Effector CD4-positive, alpha-beta T cell (primary cell): ENCODE measurements at regions not wholly inside any gene's neighbourhood (a gene's known extent, or its start where the extent isn't known, plus 50 kb on each side); places are given as distances from the start of the nearest gene placed in this dataset.
"Not testable (repeated sequence)": the region's sequence is repeated elsewhere in the genome, so short reads cannot be mapped to it uniquely, and the experiment has no call there.

Source experiments
- DNase-seq: peaks from one replicate; pipeline ENCODE4 v3.0.0-alpha.2; 2020

GRCh38 chr3:153269730-153270129, 107.7 kb downstream of the RAP2B start:
- no peak for DNase-seq

GRCh38 chr3:153273217-153273616, 111.2 kb downstream of the RAP2B start:
- DNase-seq: no peak

- DNase-seq: no peak
Measured at GRCh38 chr3:153273767-153274435, 111.9 kb downstream of the RAP2B start.

GRCh38 chr3:153274561-153274960, 112.5 kb downstream of the RAP2B start:
- no peak for DNase-seq

- no peak for DNase-seq
Measured at GRCh38 chr3:153275514-153275913, 113.5 kb downstream of the RAP2B start.

- no peak for DNase-seq
Measured at GRCh38 chr3:153277029-153277428, 115.0 kb downstream of the RAP2B start.

- DNase-seq: not testable (repeated sequence)
Measured at GRCh38 chr3:153281236-153281997, 119.4 kb downstream of the RAP2B start.

- DNase-seq: no peak
Measured at GRCh38 chr3:153282355-153282754, 120.3 kb downstream of the RAP2B start.

- no peak for DNase-seq
Measured at GRCh38 chr3:153284282-153284938, 122.4 kb downstream of the RAP2B start.

- DNase-seq: no peak
Measured at GRCh38 chr3:153285194-153285641, 123.2 kb downstream of the RAP2B start.

- no peak for DNase-seq
Measured at GRCh38 chr3:153285982-153286381, 124.0 kb downstream of the RAP2B start.

GRCh38 chr3:153287017-153287416, 125.0 kb downstream of the RAP2B start:
- no peak for DNase-seq

- no peak for DNase-seq
Measured at GRCh38 chr3:153289334-153289808, 127.3 kb downstream of the RAP2B start.

GRCh38 chr3:153290268-153291015, 128.4 kb downstream of the RAP2B start:
- no peak for DNase-seq

- no peak for DNase-seq
Measured at GRCh38 chr3:153291059-153291685, 129.1 kb downstream of the RAP2B start.

- no peak for DNase-seq
Measured at GRCh38 chr3:153293265-153293664, 131.2 kb downstream of the RAP2B start.

GRCh38 chr3:153295901-153296300, 133.9 kb downstream of the RAP2B start:
- no peak for DNase-seq

- no peak for DNase-seq
Measured at GRCh38 chr3:153305189-153305588, 143.2 kb downstream of the RAP2B start.

GRCh38 chr3:153311541-153311940, 149.5 kb downstream of the RAP2B start:
- no peak for DNase-seq

GRCh38 chr3:153313302-153313965, 151.4 kb downstream of the RAP2B start:
- no peak for DNase-seq

- no peak for DNase-seq
Measured at GRCh38 chr3:153314038-153314437, 152.0 kb downstream of the RAP2B start.

- DNase-seq: no peak
Measured at GRCh38 chr3:153315781-153316180, 153.8 kb downstream of the RAP2B start.
